NB4 (cell line): ENCODE measurements at regions not wholly inside any gene's neighbourhood (a gene's known extent, or its start where the extent isn't known, plus 50 kb on each side); places are given as distances from the start of the nearest gene placed in this dataset.

ENCODE experiments used
- CTCF ChIP-seq: IDR thresholded peaks from one replicate; pipeline ENCODE4 v1.5.1; 2012; ENCODE audit warnings: low read depth, low read length
- MAX ChIP-seq: IDR thresholded peaks from 2 replicates; pipeline ENCODE4 v1.6.1; 2011; ENCODE audit warnings: low read depth, low read length
- MYC ChIP-seq: IDR thresholded peaks from 2 replicates; pipeline ENCODE4 v1.6.1; 2011; ENCODE audit warnings: low read depth, low read length
- POLR2A ChIP-seq: IDR thresholded peaks from 2 replicates; pipeline ENCODE4 v1.6.1; 2011; ENCODE audit warnings: mild to moderate bottlenecking; ENCODE audit not compliant: insufficient read length; ENCODE audit errors: extremely low read depth

GRCh38 chr10:22805304-22805703, 90.9 kb upstream of the PIP4K2A start:
- TF ChIP-seq CTCF (no peak), POLR2A (no peak), MYC (no peak), MAX (no peak)
